ENCODE measurements at regions not wholly inside any gene's neighbourhood (a gene's known extent, or its start where the extent isn't known, plus 50 kb on each side); places are given as distances from the start of the nearest gene placed in this dataset.

GRCh38 chr11:76259299-76259908 is 53.1 kb upstream of the WNT11 start:
- DNase-seq (no peak), ATAC-seq (no peak)
- no peak overlapping the region for H3K4me3 Mint-ChIP-seq
- H3K27ac Mint-ChIP-seq = no peak overlapping the region
- intact Hi-C loops (cut with DNase I, micrococcal nuclease) = no loop called here
- ChIA-PET POLR2A (no interaction called here), CTCF (interaction anchor here (1.1 kb wide), 1 partner anchor 456 kb away, joined by 3 read pairs; no protein-coding TSS in a partner anchor)
- H3K9me3 Mint-ChIP-seq (ENCODE audit: low read depth) = no peaks in the 10 kb centered on the region
- H3K4me1 Mint-ChIP-seq = no peaks in the 10 kb centered on the region
- no peaks in the 10 kb centered on the region for H3K27me3 Mint-ChIP-seq
- no peaks in the 10 kb centered on the region for H3K36me3 Mint-ChIP-seq (ENCODE audit: low read depth)

DNA sequence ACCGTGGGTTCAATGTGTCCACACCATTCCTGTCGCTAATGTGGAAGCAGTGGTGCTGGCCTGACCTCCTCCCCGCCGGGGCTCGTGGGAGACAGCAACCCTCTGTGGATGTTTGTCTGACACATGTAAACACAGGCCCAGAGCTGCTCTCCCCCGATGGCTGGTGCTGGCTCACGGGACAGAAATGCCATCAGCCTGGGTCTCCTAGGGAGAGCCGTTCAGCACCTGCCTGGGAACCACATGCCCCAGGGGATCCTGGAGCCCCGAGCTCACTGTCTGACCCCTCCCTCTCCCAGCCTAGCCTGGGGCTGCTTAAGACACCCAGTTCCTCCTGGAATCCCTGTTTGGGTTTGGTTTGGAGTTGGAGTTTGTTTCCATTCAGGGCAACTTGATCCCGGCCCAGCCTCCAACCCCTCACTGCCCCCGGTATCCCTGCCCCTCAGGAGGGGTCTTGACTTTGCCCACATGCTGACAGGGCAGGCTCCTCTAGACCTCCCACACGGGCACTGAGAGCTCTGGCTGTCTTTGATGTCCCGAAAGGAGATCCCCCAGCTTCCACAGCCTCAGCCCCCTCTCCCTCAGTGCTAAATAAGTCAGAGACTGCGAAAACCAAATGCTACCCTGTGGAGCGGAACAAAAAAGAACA is 50.9 kb upstream of the WNT11 start:
- H3K36me3 Mint-ChIP-seq (ENCODE audit: low read depth) = no peaks in the 10 kb centered on the region
- intact Hi-C loops (cut with DNase I, micrococcal nuclease) = no loop called here

DNA sequence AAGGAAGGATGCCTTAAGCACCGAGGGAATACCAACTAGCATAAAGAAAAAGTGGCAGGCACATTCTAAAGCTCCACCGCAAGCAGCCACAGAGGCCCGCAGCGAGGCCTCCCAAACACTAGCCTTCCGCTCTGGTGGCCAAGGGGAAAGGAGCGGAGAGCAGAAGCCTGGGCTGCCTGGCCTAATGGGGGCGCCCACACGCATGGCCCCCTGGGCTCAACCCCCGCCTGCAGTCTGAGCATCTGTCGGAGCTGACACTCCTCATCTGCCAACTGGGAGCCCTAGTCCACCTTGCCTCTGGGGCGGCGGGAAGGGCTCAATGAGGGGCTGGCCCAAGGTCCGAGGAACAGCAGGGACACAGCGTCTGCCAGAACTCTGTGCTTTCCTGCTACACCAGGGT is 50.1 kb upstream of the WNT11 start:
- Mint-ChIP-seq H3K27ac (no peak overlapping the region), H3K9me3 (ENCODE audit: low read depth) (no peaks in the 10 kb centered on the region), H3K4me1 (no peaks in the 10 kb centered on the region), H3K4me3 (no peak overlapping the region), H3K27me3 (peaks cover 3% of the 10 kb centered on the region), H3K36me3 (ENCODE audit: low read depth) (no peaks in the 10 kb centered on the region)
- ChIA-PET POLR2A (no interaction called here), CTCF (interaction anchor here (1.0 kb wide), 1 partner anchor 16 kb away, joined by 3 read pairs; no protein-coding TSS in a partner anchor)
- intact Hi-C loops (cut with DNase I, micrococcal nuclease) = no loop called here
- no peak for ATAC-seq
- no peak for DNase-seq

More for the DNA sequence above, 50.9 kb upstream of the WNT11 start:
- CTCF ChIA-PET = no interaction called here
- POLR2A ChIA-PET = no interaction called here
- H3K27ac Mint-ChIP-seq = no peak overlapping the region
- no peaks in the 10 kb centered on the region for H3K9me3 Mint-ChIP-seq (ENCODE audit: low read depth)
- ATAC-seq (no peak), DNase-seq (no peak)
- peaks cover 3% of the 10 kb centered on the region for H3K27me3 Mint-ChIP-seq
- H3K4me3 Mint-ChIP-seq = no peak overlapping the region
- no peaks in the 10 kb centered on the region for H3K4me1 Mint-ChIP-seq

Measured in activated CD4-positive, alpha-beta T cell treated with anti-CD3 and anti-CD28 coated beads for 36 hours (primary cell).